ENCODE measurements at regions not wholly inside any gene's neighbourhood (a gene's known extent, or its start where the extent isn't known, plus 50 kb on each side); places are given as distances from the start of the nearest gene placed in this dataset.
"Not testable (repeated sequence)": the region's sequence is repeated elsewhere in the genome, so short reads cannot be mapped to it uniquely, and the experiment has no call there.

- DNase-seq (ENCODE audit: low read depth in 4 of 4, low spot score in 1 of 4), result no peak
These were observed 1899.8 kb downstream of the PCDH9 start for GRCh38 chr13:65330287-65330686.

- not testable (repeated sequence) for DNase-seq (ENCODE audit: low read depth in 4 of 4, low spot score in 1 of 4)
These were observed 1906.9 kb downstream of the PCDH9 start for GRCh38 chr13:65323192-65323591.

- DNase-seq (ENCODE audit: low read depth in 4 of 4, low spot score in 1 of 4), result not testable (repeated sequence)
These were observed 1908.7 kb downstream of the PCDH9 start for GRCh38 chr13:65321423-65321822.

GRCh38 chr13:65314008-65314407 is 1916.1 kb downstream of the PCDH9 start:
- no peak for DNase-seq (ENCODE audit: low read depth in 4 of 4, low spot score in 1 of 4)

- DNase-seq (ENCODE audit: low read depth in 4 of 4, low spot score in 1 of 4), result no peak
These were observed 1919.3 kb downstream of the PCDH9 start for GRCh38 chr13:65310663-65311328.

- no peak for DNase-seq (ENCODE audit: low read depth in 4 of 4, low spot score in 1 of 4)
These were observed 1920.2 kb downstream of the PCDH9 start for GRCh38 chr13:65309906-65310305.

GRCh38 chr13:65308729-65309128 is 1921.4 kb downstream of the PCDH9 start:
- not testable (repeated sequence) for DNase-seq (ENCODE audit: low read depth in 4 of 4, low spot score in 1 of 4)

- DNase-seq (ENCODE audit: low read depth in 4 of 4, low spot score in 1 of 4), result no peak
These were observed 1923.1 kb downstream of the PCDH9 start for GRCh38 chr13:65307056-65307455.

- DNase-seq (ENCODE audit: low read depth in 4 of 4, low spot score in 1 of 4), result no peak
These were observed 1927.4 kb downstream of the PCDH9 start for GRCh38 chr13:65302691-65303090.

- DNase-seq (ENCODE audit: low read depth in 4 of 4, low spot score in 1 of 4), result no peak
These were observed 1928.6 kb downstream of the PCDH9 start for GRCh38 chr13:65301506-65301905.

GRCh38 chr13:65300220-65300619 is 1929.9 kb downstream of the PCDH9 start:
- DNase-seq (ENCODE audit: low read depth in 4 of 4, low spot score in 1 of 4), result no peak

- DNase-seq (ENCODE audit: low read depth in 4 of 4, low spot score in 1 of 4), result no peak
These were observed 1936.5 kb downstream of the PCDH9 start for GRCh38 chr13:65293530-65294198.

GRCh38 chr13:65292488-65292901 is 1937.6 kb downstream of the PCDH9 start:
- no peak for DNase-seq (ENCODE audit: low read depth in 4 of 4, low spot score in 1 of 4)

- no peak for DNase-seq (ENCODE audit: low read depth in 4 of 4, low spot score in 1 of 4)
These were observed 1942.7 kb downstream of the PCDH9 start for GRCh38 chr13:65287405-65287804.

- DNase-seq (ENCODE audit: low read depth in 4 of 4, low spot score in 1 of 4), result no peak
These were observed 1954.1 kb downstream of the PCDH9 start for GRCh38 chr13:65275838-65276630.

GRCh38 chr13:65275108-65275507 is 1955.0 kb downstream of the PCDH9 start:
- DNase-seq (ENCODE audit: low read depth in 4 of 4, low spot score in 1 of 4), result no peak

GRCh38 chr13:65273811-65274420 is 1956.2 kb downstream of the PCDH9 start:
- DNase-seq (ENCODE audit: low read depth in 4 of 4, low spot score in 1 of 4), result not testable (repeated sequence)

GRCh38 chr13:65268009-65268408 is 1962.1 kb downstream of the PCDH9 start:
- DNase-seq (ENCODE audit: low read depth in 4 of 4, low spot score in 1 of 4), result no peak

GRCh38 chr13:65265988-65266387 is 1964.1 kb downstream of the PCDH9 start:
- no peak for DNase-seq (ENCODE audit: low read depth in 4 of 4, low spot score in 1 of 4)

GRCh38 chr13:65264066-65264465 is 1966.1 kb downstream of the PCDH9 start:
- DNase-seq (ENCODE audit: low read depth in 4 of 4, low spot score in 1 of 4), result no peak
